Endodermal cell (in vitro differentiated cells): ENCODE measurements at regions not wholly inside any gene's neighbourhood (a gene's known extent, or its start where the extent isn't known, plus 50 kb on each side); places are given as distances from the start of the nearest gene placed in this dataset.
"Not testable (repeated sequence)": the region's sequence is repeated elsewhere in the genome, so short reads cannot be mapped to it uniquely, and the experiment has no call there.

Experiments used
- DNase-seq: peaks from one replicate; pipeline ENCODE4 v3.0.0-alpha.2; 2017
- H3K27ac ChIP-seq: 2 replicates; pipeline ENCODE4 v1.5.1; 2013; ENCODE audit warnings: mild to moderate bottlenecking, low read depth, low read length, moderate library complexity
- H3K27me3 ChIP-seq: 2 replicates; pipeline ENCODE4 v1.6.1; 2013; ENCODE audit warnings: mild to moderate bottlenecking, low read length, moderate library complexity; ENCODE audit not compliant: insufficient read depth, control insufficient read depth, poor library complexity, severe bottlenecking
- H3K36me3 ChIP-seq: 2 replicates; pipeline ENCODE4 v1.7.0; 2013; ENCODE audit warnings: mild to moderate bottlenecking, low read length, moderate library complexity; ENCODE audit not compliant: control insufficient read depth, insufficient read depth
- H3K4me1 ChIP-seq: one replicate; pipeline ENCODE4 v1.7.0; 2013; ENCODE audit warnings: low read length; ENCODE audit not compliant: control insufficient read depth, insufficient read depth
- H3K4me3 ChIP-seq: 2 replicates; pipeline ENCODE4 v1.5.1; 2013; ENCODE audit warnings: mild to moderate bottlenecking, low read length, moderate library complexity
- H3K9ac ChIP-seq: 2 replicates; pipeline ENCODE4 v1.6.1; 2013; ENCODE audit warnings: mild to moderate bottlenecking, low read length, moderate library complexity; ENCODE audit not compliant: poor library complexity, severe bottlenecking; ENCODE audit errors: extremely low read depth
- H3K9me3 ChIP-seq: 2 replicates; pipeline ENCODE4 v1.6.1; 2013; ENCODE audit warnings: mild to moderate bottlenecking, low read length, moderate library complexity; ENCODE audit not compliant: control insufficient read depth
- H3K27ac Mint-ChIP-seq: 2 replicates; pipeline ENCODE4 v1.8.0; 2020; ENCODE audit warnings: mixed read lengths
- H3K27me3 Mint-ChIP-seq: 2 replicates; pipeline ENCODE4 v1.8.0; 2021; ENCODE audit warnings: mild to moderate bottlenecking, mixed read lengths; ENCODE audit not compliant: insufficient read depth
- H3K36me3 Mint-ChIP-seq: 2 replicates; pipeline ENCODE4 v1.8.0; 2020; ENCODE audit warnings: low read depth, mixed read lengths
- H3K4me1 Mint-ChIP-seq: 2 replicates; pipeline ENCODE4 v1.8.0; 2020; ENCODE audit warnings: mixed read lengths
- H3K4me3 Mint-ChIP-seq: 2 replicates; pipeline ENCODE4 v1.8.0; 2020; ENCODE audit warnings: mild to moderate bottlenecking, moderate library complexity, mixed read lengths
- H3K9me3 Mint-ChIP-seq: 2 replicates; pipeline ENCODE4 v1.8.0; 2020; ENCODE audit warnings: mild to moderate bottlenecking, mixed read lengths
- CTCF ChIP-seq: fragments of 200-600 bp; sonication (generic); conservative IDR thresholded peaks from 2 replicates; pipeline ENCODE4 v1.5.0; 2021; ENCODE audit warnings: antibody characterized with exemption, mild to moderate bottlenecking
- WGBS, 2 experiments: methylation state at CpG; one replicate each; pipeline versions ENCODE4 v1.1.5 to v1.1.7; 2013; ENCODE audit warnings: missing lambda C conversion rate in 2 of 2, mixed read lengths in 1 of 2; ENCODE audit not compliant: insufficient coverage in 1 of 2, insufficient read length in 1 of 2; 5-methylcytosine and 5-hydroxymethylcytosine counted together

- Histone ChIP-seq H3K4me1 (no peaks in the 10 kb centered on the region), H3K9me3 (no peaks in the 10 kb centered on the region), H3K4me3 (no peak overlapping the region), H3K27ac (no peak overlapping the region), H3K36me3 (no peaks in the 10 kb centered on the region), H3K9ac (no peak overlapping the region), H3K27me3 (no peaks in the 10 kb centered on the region)
- Mint-ChIP-seq H3K4me3 (no peak overlapping the region), H3K36me3 (no peaks in the 10 kb centered on the region), H3K4me1 (peaks cover 8% of the 10 kb centered on the region), H3K9me3 (peaks cover 2% of the 10 kb centered on the region), H3K27ac (no peak overlapping the region), H3K27me3 (peaks cover 27% of the 10 kb centered on the region)
- no peak for TF ChIP-seq CTCF
- 63 to 83% methylated on average over 2 to 3 of the region's 3 CpGs for WGBS, 2 experiments
- DNase-seq, result no peak
Observed at GRCh38 chr22:35483730-35484129, 56.9 kb upstream of the RASD2 start.

- no peak for TF ChIP-seq CTCF
- no peak overlapping the region for H3K9ac ChIP-seq
- DNase-seq, result peak; percentile 77
- no peaks in the 10 kb centered on the region for H3K4me1 ChIP-seq
- no peak overlapping the region for H3K27ac ChIP-seq
- H3K4me3 ChIP-seq, result no peak overlapping the region
- peaks cover 5% of the 10 kb centered on the region for H3K27me3 ChIP-seq
- no peak overlapping the region for H3K27ac Mint-ChIP-seq
- peaks cover 2% of the 10 kb centered on the region for H3K9me3 Mint-ChIP-seq
- no peaks in the 10 kb centered on the region for H3K9me3 ChIP-seq
- peaks cover 8% of the 10 kb centered on the region for H3K4me1 Mint-ChIP-seq
- H3K27me3 Mint-ChIP-seq, result peaks cover 30% of the 10 kb centered on the region
- H3K36me3 ChIP-seq, result no peaks in the 10 kb centered on the region
- H3K4me3 Mint-ChIP-seq, result no peak overlapping the region
- 86 to 87% methylated on average over 10 to 16 of the region's 16 CpGs for WGBS, 2 experiments
- no peaks in the 10 kb centered on the region for H3K36me3 Mint-ChIP-seq
Observed at GRCh38 chr22:35484651-35485556, 55.7 kb upstream of the RASD2 start.

GRCh38 chr22:35486116-35486631, 54.5 kb upstream of the RASD2 start:
- peaks cover 6% of the 10 kb centered on the region for H3K27me3 ChIP-seq
- H3K27ac Mint-ChIP-seq, result no peak overlapping the region
- H3K4me1 ChIP-seq, result no peaks in the 10 kb centered on the region
- no peak overlapping the region for H3K4me3 ChIP-seq
- no peaks in the 10 kb centered on the region for H3K9me3 ChIP-seq
- peaks cover 32% of the 10 kb centered on the region for H3K27me3 Mint-ChIP-seq
- WGBS, 2 experiments, result 91% methylated on average over 8 to 11 of the region's 11 CpGs
- H3K9ac ChIP-seq, result no peak overlapping the region
- H3K9me3 Mint-ChIP-seq, result peaks cover 2% of the 10 kb centered on the region
- no peaks in the 10 kb centered on the region for H3K36me3 Mint-ChIP-seq
- H3K4me3 Mint-ChIP-seq, result no peak overlapping the region
- TF ChIP-seq CTCF, result no peak
- peaks cover 8% of the 10 kb centered on the region for H3K4me1 Mint-ChIP-seq
- no peak overlapping the region for H3K27ac ChIP-seq
- no peaks in the 10 kb centered on the region for H3K36me3 ChIP-seq
- no peak for DNase-seq

- not testable (repeated sequence) for H3K27ac Mint-ChIP-seq, H3K27ac ChIP-seq, H3K4me1 Mint-ChIP-seq, H3K36me3 Mint-ChIP-seq, H3K4me1 ChIP-seq, DNase-seq, H3K27me3 ChIP-seq, H3K9ac ChIP-seq, H3K9me3 Mint-ChIP-seq, H3K36me3 ChIP-seq, H3K4me3 ChIP-seq, H3K4me3 Mint-ChIP-seq, H3K9me3 ChIP-seq
- peaks cover 38% of the 10 kb centered on the region for H3K27me3 Mint-ChIP-seq
- WGBS, 2 experiments, result 87% methylated on average over 1 of the region's 1 CpG; no CpG with 5 or more reads in 1 of the 2 experiments
Observed at GRCh38 chr22:35487623-35488022, 53.0 kb upstream of the RASD2 start.
